ENCODE measurements at regions not wholly inside any gene's neighbourhood (a gene's known extent, or its start where the extent isn't known, plus 50 kb on each side); places are given as distances from the start of the nearest gene placed in this dataset.

DNA sequence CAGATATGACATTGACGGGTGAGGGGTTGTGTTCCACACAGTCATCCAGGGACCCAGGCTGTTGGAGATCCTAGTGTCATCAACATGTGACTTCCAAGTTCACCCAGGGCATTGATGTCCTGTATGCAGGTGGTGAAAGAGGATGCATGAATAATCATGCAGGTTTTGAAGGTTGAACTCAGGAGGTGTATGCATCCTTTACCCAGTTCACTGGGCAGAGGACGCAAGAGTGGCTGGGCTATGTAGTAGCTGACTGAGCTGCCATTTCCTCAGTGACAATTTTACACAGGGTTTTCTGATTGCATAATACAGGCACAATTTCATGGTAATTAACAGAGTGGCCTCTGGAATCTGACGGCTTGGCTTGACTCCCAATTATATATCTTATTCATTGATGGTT is 323.0 kb downstream of the HS3ST1 start:
- Histone ChIP-seq H3K27ac (no peak overlapping the region), H3K9me3 (no peaks in the 10 kb centered on the region), H3K36me3 (no peaks in the 10 kb centered on the region), H3K4me1 (ENCODE audit: control insufficient read depth in 1 of 2, low read depth in 2 of 2) (no peaks in the 10 kb centered on the region), H3K27me3 (replicated peaks; ENCODE audit: insufficient read depth) (no peaks in the 10 kb centered on the region), H3K4me3 (no peak overlapping the region)
- DNase-seq (ENCODE audit: low spot score) (no peak), ATAC-seq (ENCODE audit: insufficient number of reproducible peaks, low FRiP score, low read depth) (no peak)
- no peak for TF ChIP-seq CTCF (IDR thresholded peaks at IDR 0.05)

DNA sequence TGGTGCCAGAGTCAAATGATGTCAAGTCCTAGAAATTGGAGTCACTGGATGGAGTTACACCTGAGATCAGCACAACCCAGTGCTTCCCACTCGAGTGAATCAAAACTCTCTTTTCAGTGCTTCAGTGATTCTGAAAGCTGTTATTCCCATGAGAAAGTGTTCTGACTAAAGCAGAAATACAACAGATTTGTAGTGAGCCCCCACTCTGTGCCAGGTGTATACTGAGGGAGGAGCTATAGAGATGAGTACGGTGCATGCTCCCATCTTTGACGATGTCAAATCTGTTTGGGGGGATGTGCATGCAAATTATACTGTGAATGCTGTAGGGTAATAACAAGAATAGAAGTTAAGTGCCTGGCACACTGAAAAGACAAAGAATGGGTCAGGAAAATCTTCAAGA is 330.2 kb downstream of the HS3ST1 start:
- DNase-seq (ENCODE audit: low spot score): no peak
- Histone ChIP-seq H3K27ac (no peak overlapping the region), H3K9me3 (no peaks in the 10 kb centered on the region), H3K27me3 (replicated peaks; ENCODE audit: insufficient read depth) (no peaks in the 10 kb centered on the region), H3K36me3 (no peaks in the 10 kb centered on the region), H3K4me1 (ENCODE audit: control insufficient read depth in 1 of 2, low read depth in 2 of 2) (no peaks in the 10 kb centered on the region), H3K4me3 (no peak overlapping the region)
- ATAC-seq (ENCODE audit: insufficient number of reproducible peaks, low FRiP score, low read depth): no peak
- TF ChIP-seq CTCF (IDR thresholded peaks at IDR 0.05): no peak

DNA sequence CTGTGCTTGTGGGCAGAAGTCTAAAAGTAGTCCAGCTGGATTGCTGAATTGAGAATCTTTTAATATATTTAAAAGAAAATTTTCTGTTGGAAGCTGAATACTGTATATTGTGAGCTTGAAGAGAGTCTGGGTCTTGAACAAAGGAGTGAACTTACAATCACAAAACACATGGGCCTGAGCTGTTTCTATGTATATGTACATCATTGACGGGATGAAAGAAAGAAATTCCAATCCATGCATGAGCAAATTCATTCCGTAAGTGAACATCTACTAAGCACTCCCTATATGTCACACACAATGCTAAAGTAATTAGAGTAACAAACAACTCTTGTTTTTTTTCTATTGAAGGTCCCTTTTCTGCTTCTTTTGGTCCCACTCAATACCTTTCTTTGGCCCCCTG is 331.0 kb downstream of the HS3ST1 start:
- no peak overlapping the region for H3K27ac ChIP-seq
- ATAC-seq (ENCODE audit: insufficient number of reproducible peaks, low FRiP score, low read depth) (no peak), DNase-seq (ENCODE audit: low spot score) (no peak)
- no peaks in the 10 kb centered on the region for H3K27me3 ChIP-seq (replicated peaks; ENCODE audit: insufficient read depth)
- H3K9me3 ChIP-seq: no peaks in the 10 kb centered on the region
- H3K36me3 ChIP-seq: no peaks in the 10 kb centered on the region
- H3K4me3 ChIP-seq: no peak overlapping the region
- no peak for TF ChIP-seq CTCF (IDR thresholded peaks at IDR 0.05)
- H3K4me1 ChIP-seq (ENCODE audit: control insufficient read depth in 1 of 2, low read depth in 2 of 2): no peaks in the 10 kb centered on the region

- ATAC-seq (ENCODE audit: insufficient number of reproducible peaks, low FRiP score, low read depth): no peak
Measured at GRCh38 chr4:11081006-11081405, 347.7 kb downstream of the HS3ST1 start.

GRCh38 chr4:11079171-11079570 is 349.5 kb downstream of the HS3ST1 start:
- DNase-seq (ENCODE audit: low spot score): no peak
- H3K36me3 ChIP-seq: no peaks in the 10 kb centered on the region
- H3K4me1 ChIP-seq (ENCODE audit: control insufficient read depth in 1 of 2, low read depth in 2 of 2): peaks cover 0 to 7% of the 10 kb centered on the region in 2 donors
- no peak overlapping the region for H3K27ac ChIP-seq
- TF ChIP-seq CTCF (IDR thresholded peaks at IDR 0.05): no peak
- ATAC-seq (ENCODE audit: insufficient number of reproducible peaks, low FRiP score, low read depth): no peak
- no peaks in the 10 kb centered on the region for H3K27me3 ChIP-seq (replicated peaks; ENCODE audit: insufficient read depth)
- no peak overlapping the region for H3K4me3 ChIP-seq
- no peaks in the 10 kb centered on the region for H3K9me3 ChIP-seq

More at GRCh38 chr4:11081006-11081405, 347.7 kb downstream of the HS3ST1 start:
- no peaks in the 10 kb centered on the region for H3K4me1 ChIP-seq (ENCODE audit: control insufficient read depth in 1 of 2, low read depth in 2 of 2)
- DNase-seq (ENCODE audit: low spot score): no peak
- H3K27me3 ChIP-seq (replicated peaks; ENCODE audit: insufficient read depth): no peaks in the 10 kb centered on the region
- H3K9me3 ChIP-seq: no peaks in the 10 kb centered on the region
- H3K4me3 ChIP-seq: no peak overlapping the region
- TF ChIP-seq CTCF (IDR thresholded peaks at IDR 0.05): no peak
- H3K36me3 ChIP-seq: no peaks in the 10 kb centered on the region
- H3K27ac ChIP-seq: no peak overlapping the region
